GM19035 (cell line): ENCODE measurements at regions not wholly inside any gene's neighbourhood (a gene's known extent, or its start where the extent isn't known, plus 50 kb on each side); places are given as distances from the start of the nearest gene placed in this dataset.
"Not testable (repeated sequence)": the region's sequence is repeated elsewhere in the genome, so short reads cannot be mapped to it uniquely, and the experiment has no call there.

Experiments
- ATAC-seq: cut with Tn5 transposase; IDR thresholded peaks from one replicate; pipeline ENCODE4 v1.9.1; 2021; ENCODE audit not compliant: unreplicated experiment

- not testable (repeated sequence) for ATAC-seq
Observed at GRCh38 chr7:76852362-76852761, 179.8 kb downstream of the SPDYE17 start.

DNA sequence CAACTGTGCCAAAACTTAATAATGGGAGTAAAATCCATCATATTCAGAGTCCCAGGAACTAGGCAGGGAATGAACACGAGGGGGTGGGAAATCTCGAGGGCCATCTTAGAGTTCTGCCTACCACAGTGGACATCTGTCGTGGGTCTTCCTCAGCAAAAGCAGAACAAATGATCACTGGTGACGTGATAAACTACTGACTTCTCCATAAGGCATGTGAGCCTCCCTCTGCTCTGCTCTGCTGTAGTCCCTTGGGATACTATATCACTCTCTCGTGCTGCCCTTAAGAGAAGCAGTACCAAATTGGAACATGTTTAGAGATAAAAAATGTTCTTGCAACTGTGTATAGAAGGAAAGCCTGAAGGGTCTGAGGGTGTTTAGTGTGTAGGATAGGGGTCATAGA lies 180.5 kb downstream of the SPDYE17 start:
- not testable (repeated sequence) for ATAC-seq

DNA sequence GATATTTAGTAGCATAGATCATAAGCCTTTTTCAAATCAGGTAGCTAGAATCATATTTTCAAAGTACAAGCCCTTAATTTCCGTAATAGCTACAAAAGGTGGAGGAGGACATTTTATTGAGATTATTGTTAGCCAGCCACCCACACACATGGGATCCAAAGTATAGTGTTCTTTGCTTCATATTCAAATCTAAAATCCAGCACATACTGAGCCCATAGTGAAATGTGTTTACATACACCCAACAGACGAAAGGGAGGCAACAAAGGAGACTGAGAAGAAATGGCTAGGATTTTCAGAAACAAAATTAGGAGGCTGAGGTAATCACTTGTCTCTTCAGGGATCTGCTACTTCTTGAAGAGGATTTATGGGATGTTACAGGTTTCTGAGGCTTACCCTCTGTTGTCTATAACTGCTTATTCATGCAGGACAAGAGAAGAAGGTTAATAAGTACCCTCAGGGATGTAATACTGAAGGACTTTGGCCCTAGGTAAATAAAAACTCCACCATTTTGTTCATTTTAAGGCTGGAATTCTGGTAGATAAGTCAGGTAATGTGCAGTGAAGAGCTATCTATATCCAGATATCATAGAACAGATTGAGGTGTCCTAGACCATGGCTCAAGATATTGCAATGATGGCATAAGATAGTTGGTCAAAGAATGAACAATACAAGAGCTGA lies 182.1 kb downstream of the SPDYE17 start:
- ATAC-seq = not testable (repeated sequence)

GRCh38 chr7:76839879-76840278 lies 192.3 kb downstream of the SPDYE17 start:
- ATAC-seq = not testable (repeated sequence)

DNA sequence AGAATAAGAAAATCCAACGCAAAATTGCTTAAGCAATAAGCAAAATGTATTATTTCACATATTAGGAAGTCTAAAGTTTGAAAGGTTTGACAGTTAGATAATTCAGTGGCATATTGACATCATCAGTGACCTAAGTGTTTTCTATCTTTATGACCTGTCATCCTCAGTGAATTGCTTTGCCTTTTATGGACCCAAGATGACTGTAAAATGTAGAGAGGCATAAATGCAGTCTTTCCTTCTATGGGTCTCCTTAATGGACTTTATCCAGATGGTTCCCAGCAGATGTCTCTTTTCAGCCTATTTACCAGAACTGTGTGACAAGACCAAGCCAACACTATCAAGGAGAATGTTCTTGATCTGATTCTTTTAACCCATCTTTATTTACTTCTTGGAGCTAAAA lies 192.9 kb downstream of the SPDYE17 start:
- not testable (repeated sequence) for ATAC-seq

DNA sequence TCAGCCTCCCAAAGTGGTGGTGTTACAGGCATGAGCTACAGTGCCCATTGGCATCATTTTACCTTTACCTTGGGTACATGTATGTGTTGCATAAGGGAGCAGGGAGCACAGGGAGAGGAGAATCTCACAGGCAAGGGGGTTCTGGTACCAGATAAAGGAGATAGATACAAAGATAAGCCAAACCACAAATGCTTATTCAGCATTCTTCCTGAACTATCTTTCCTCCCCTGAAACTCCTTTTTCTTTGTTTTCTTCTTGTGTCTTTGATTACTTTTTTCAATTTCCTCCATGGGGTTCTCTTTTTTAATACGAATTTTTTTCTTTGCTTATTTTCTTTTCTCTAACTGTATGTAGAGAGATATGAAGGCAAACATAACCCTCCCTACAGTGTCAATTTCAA lies 193.8 kb downstream of the SPDYE17 start:
- not testable (repeated sequence) for ATAC-seq

- not testable (repeated sequence) for ATAC-seq
Observed at GRCh38 chr7:76829233-76829632, 202.2 kb upstream of the POMZP3 start.

- not testable (repeated sequence) for ATAC-seq
Observed at GRCh38 chr7:76826181-76826580, 199.1 kb upstream of the POMZP3 start.

- not testable (repeated sequence) for ATAC-seq
Observed at GRCh38 chr7:76809856-76810255, 182.8 kb upstream of the POMZP3 start.

DNA sequence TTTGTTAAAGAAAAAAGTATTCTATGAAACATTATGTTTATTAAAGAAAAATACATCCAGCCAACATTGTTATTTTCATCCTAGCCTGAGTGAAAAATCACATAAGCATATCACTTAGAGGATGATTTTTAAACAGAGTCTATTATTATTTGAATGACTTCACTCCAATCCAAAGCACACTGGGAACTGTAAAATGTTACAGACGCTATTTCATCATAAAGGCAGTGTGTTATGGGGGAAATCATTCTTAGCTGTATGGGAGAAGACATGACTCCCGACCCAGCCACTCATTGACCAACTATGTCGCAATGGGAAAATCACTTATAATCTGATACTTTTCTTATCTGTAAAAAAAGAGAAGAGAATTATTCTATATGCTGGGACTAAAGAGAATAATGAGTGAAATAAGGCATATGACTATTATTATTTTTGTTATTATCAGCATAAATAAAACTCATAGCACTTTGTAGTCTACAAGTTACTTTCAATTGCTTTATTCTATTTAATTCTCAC lies 180.6 kb upstream of the POMZP3 start:
- ATAC-seq = not testable (repeated sequence)

DNA sequence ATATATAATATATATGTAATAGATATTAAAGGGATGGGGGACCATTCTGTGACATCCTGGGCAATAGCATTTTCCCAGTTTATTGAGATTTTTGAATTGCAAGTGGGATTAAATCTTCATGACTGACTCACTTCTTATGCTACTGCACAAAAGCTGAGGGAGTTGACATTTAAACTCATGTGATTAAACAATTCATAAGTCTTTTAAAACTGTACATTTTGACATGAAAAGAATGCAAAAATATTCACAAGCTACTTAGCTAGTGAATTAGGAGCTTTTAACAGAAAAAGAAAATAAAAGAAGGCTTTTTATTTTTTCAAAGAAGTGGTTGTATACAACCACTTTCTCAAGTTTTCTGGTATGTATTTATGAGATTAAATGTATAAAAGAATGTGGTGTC lies 179.4 kb upstream of the POMZP3 start:
- not testable (repeated sequence) for ATAC-seq

DNA sequence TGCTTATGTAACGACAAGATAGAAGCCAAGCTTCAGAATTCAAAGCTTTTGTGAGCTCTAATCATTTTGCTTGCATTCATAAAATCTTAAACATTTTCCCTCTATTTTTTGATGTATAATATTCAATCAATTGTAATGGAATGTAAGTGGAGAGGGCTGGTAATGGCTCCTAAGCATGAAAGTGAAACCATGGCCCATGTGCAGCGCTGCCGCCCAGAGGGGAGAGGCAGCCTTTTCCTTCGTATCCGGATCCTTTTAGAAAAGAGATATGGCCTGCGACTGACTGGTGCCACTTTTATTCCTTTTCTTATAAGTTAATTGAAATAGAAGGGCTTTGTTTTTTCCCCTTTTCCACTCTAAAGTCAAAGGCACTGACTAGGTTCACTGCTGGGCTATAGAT lies 178.9 kb upstream of the POMZP3 start:
- not testable (repeated sequence) for ATAC-seq

GRCh38 chr7:76805262-76805661 lies 178.2 kb upstream of the POMZP3 start:
- not testable (repeated sequence) for ATAC-seq

- ATAC-seq = not testable (repeated sequence)
Observed at GRCh38 chr7:76797639-76798038, 170.6 kb upstream of the POMZP3 start.

GRCh38 chr7:76780693-76781092 lies 153.6 kb upstream of the POMZP3 start:
- not testable (repeated sequence) for ATAC-seq

DNA sequence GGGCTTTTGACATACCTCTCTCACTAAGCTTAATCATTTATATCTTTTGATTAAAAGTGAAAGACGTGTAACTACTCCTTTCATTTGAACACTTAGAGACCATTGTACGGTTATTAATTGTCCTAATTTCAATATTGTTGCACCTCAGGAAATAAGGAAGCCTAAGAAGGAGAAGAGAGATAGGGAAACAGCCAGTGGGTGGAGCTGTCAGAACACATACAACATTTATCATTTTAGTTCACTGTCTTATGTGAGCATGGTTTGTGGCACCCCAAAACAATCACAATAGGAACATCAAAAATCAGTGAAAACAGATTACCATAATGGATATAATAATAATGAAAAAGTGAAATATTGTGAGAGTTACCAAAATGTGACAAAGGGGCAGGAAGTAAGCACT lies 147.2 kb upstream of the POMZP3 start:
- ATAC-seq = not testable (repeated sequence)

DNA sequence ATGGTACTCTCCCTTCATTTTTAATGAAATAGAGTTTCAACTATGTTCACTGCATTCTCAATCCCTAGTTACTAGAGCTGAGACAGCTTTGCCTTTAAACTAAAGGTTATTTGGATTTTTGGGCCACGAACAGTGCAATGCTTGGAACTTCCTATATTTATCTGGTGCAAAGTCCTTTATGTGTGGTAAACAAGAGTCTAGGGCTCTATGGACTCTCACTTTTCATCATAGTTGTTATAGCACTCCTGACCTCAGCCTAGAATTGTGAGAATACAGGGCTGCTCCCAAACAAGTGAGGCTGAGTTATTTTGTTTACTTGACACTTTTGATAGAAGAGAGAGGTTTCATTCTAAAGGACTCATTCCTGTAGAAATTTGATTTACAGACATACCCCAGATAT lies 144.9 kb upstream of the POMZP3 start:
- ATAC-seq = not testable (repeated sequence)

GRCh38 chr7:76763977-76764376 lies 136.9 kb upstream of the POMZP3 start:
- ATAC-seq = not testable (repeated sequence)

DNA sequence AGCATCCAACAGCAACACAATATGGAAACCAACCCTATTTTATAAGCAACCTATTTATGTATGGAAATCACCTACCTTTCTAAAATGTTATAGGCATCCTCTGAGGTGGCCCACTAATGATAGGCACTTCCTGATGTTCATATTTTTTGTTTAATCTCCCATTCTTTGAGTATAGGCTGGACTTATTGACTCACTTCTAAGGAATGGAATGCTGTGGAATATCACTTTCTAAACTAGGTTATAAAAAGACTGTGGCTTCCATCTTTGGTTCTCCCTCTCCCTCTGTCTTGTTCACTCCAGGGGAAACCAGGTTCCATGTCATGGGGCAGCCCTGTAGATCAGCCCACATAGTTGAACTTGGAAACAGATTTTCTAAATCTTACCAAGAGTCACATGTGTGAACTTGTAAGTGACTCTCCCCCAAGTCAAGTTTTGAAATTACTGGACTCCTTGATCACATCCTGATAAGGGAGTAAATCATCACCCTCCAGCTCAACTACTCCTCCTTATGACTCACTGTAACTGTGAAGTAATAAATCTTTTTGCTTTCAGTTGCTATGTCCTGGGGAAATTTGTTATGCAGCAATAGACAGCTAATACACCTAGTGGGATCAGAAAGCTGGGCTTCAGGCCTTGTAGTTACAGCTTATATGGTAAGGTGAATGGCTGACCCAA lies 133.6 kb upstream of the POMZP3 start:
- not testable (repeated sequence) for ATAC-seq

GRCh38 chr7:76739538-76739937 lies 112.5 kb upstream of the POMZP3 start:
- not testable (repeated sequence) for ATAC-seq

GRCh38 chr7:76736724-76737123 lies 109.6 kb upstream of the POMZP3 start:
- not testable (repeated sequence) for ATAC-seq

- not testable (repeated sequence) for ATAC-seq
Observed at GRCh38 chr7:76736091-76736490, 109.0 kb upstream of the POMZP3 start.
